SU-DHL-6 (cell line): ENCODE measurements at regions not wholly inside any gene's neighbourhood (a gene's known extent, or its start where the extent isn't known, plus 50 kb on each side); places are given as distances from the start of the nearest gene placed in this dataset.
"Not testable (repeated sequence)": the region's sequence is repeated elsewhere in the genome, so short reads cannot be mapped to it uniquely, and the experiment has no call there.

ENCODE experiments used
- H2AFZ ChIP-seq: fragments of 200-600 bp; sonication (generic); 2 replicates; pipeline ENCODE4 v1.6.1; 2014; ENCODE audit warnings: low read depth, mild to moderate bottlenecking, moderate library complexity, mixed read lengths, antibody characterized with exemption, low read length; ENCODE audit not compliant: severe bottlenecking
- H3F3A ChIP-seq: fragments of 200-600 bp; shearing (Covaris generic); 2 replicates; pipeline ENCODE4 v1.6.0; 2016; ENCODE audit warnings: antibody characterized with exemption, mild to moderate bottlenecking; ENCODE audit not compliant: insufficient read depth
- H3K27ac ChIP-seq: fragments of 200-600 bp; sonication (generic); 2 replicates; pipeline ENCODE4 v1.5.1; 2016; ENCODE audit warnings: low read depth, mild to moderate bottlenecking, low read length, moderate library complexity, mixed read lengths
- H3K27me3 ChIP-seq: fragments of 200-600 bp; sonication (generic), shearing (Covaris generic); 2 replicates; pipeline ENCODE4 v1.6.0; 2014; ENCODE audit warnings: mild to moderate bottlenecking, low read length
- H3K36me3 ChIP-seq: fragments of 200-600 bp; sonication (generic); 2 replicates; pipeline ENCODE4 v1.6.1; 2014; ENCODE audit warnings: mild to moderate bottlenecking, low read length, mixed read lengths
- H3K4me2 ChIP-seq: fragments of 300-600, 200-600 bp; shearing (Covaris generic), sonication (generic); 2 replicates; pipeline ENCODE4 v1.6.0; 2014; ENCODE audit warnings: low read length, low read depth, mild to moderate bottlenecking; ENCODE audit not compliant: poor library complexity, severe bottlenecking
- H3K4me3 ChIP-seq: fragments of 200-600 bp; sonication (generic); 2 replicates; pipeline ENCODE4 v1.5.1; 2014; ENCODE audit warnings: antibody characterized with exemption, low read length, mild to moderate bottlenecking, mixed read lengths; ENCODE audit not compliant: insufficient read depth, poor library complexity, severe bottlenecking
- H3K79me2 ChIP-seq: fragments of 200-600 bp; sonication (generic); 2 replicates; pipeline ENCODE4 v1.6.1; 2014; ENCODE audit warnings: mild to moderate bottlenecking, low read length, moderate library complexity; ENCODE audit not compliant: insufficient read depth
- H3K9ac ChIP-seq: fragments of 200-600 bp; sonication (generic); 2 replicates; pipeline ENCODE4 v1.7.0; 2014; ENCODE audit warnings: mild to moderate bottlenecking, low read length
- H3K9me2 ChIP-seq: fragments of 200-600 bp; sonication (generic); replicated peaks from 2 replicates; pipeline ENCODE4 v1.6.1; 2014; ENCODE audit warnings: low read length; ENCODE audit not compliant: insufficient read depth
- H3K9me3 ChIP-seq: fragments of 200-600 bp; sonication (generic); 2 replicates; pipeline ENCODE4 v1.6.1; 2014; ENCODE audit warnings: low read length, mixed read lengths; ENCODE audit not compliant: insufficient read depth
- H4K20me1 ChIP-seq: fragments of 200-600 bp; sonication (generic); 2 replicates; pipeline ENCODE4 v1.6.1; 2014; ENCODE audit warnings: low read depth, mild to moderate bottlenecking, antibody characterized with exemption, low read length, moderate library complexity, mixed read lengths
- CTCF ChIP-seq: fragments of 200-600 bp; sonication (generic); IDR thresholded peaks from one replicate; pipeline ENCODE4 v1.5.1; 2017; ENCODE audit warnings: antibody characterized with exemption, mild to moderate bottlenecking, low read length, moderate library complexity; ENCODE audit not compliant: insufficient read depth, poor library complexity, severe bottlenecking
- EZH2phosphoT487 ChIP-seq: fragments of 200-600 bp; sonication (generic), shearing (Covaris generic); conservative IDR thresholded peaks from 2 replicates; pipeline ENCODE4 v1.6.1; 2018; ENCODE audit warnings: mild to moderate bottlenecking, antibody characterized with exemption, low read length, moderate library complexity, mixed read lengths

GRCh38 chr15:70375586-70375985 lies 277.9 kb upstream of the TLE3 start:
- H3K79me2 ChIP-seq = no peaks in the 10 kb centered on the region
- H3K27me3 ChIP-seq = no peaks in the 10 kb centered on the region
- no peaks in the 10 kb centered on the region for H3K9me3 ChIP-seq
- H3K27ac ChIP-seq = no peak overlapping the region
- no peak overlapping the region for H3K4me3 ChIP-seq
- no peaks in the 10 kb centered on the region for H3K36me3 ChIP-seq
- H4K20me1 ChIP-seq = no peaks in the 10 kb centered on the region
- H3F3A ChIP-seq = no peaks in the 10 kb centered on the region
- H3K4me2 ChIP-seq = no peak overlapping the region
- no peaks in the 10 kb centered on the region for H3K9me2 ChIP-seq
- no peak for TF ChIP-seq EZH2phosphoT487
- TF ChIP-seq CTCF = no peak
- no peak overlapping the region for H3K9ac ChIP-seq
- no peak overlapping the region for H2AFZ ChIP-seq

GRCh38 chr15:70375006-70375431 lies 277.3 kb upstream of the TLE3 start:
- no peaks in the 10 kb centered on the region for H3K9me2 ChIP-seq
- TF ChIP-seq CTCF = no peak
- no peak overlapping the region for H3K27ac ChIP-seq
- no peaks in the 10 kb centered on the region for H3K79me2 ChIP-seq
- no peak overlapping the region for H3K4me2 ChIP-seq
- H3K9me3 ChIP-seq = no peaks in the 10 kb centered on the region
- no peaks in the 10 kb centered on the region for H3K36me3 ChIP-seq
- H3K9ac ChIP-seq = no peak overlapping the region
- no peaks in the 10 kb centered on the region for H3F3A ChIP-seq
- H2AFZ ChIP-seq = no peak overlapping the region
- H3K4me3 ChIP-seq = no peak overlapping the region
- H3K27me3 ChIP-seq = no peaks in the 10 kb centered on the region
- H4K20me1 ChIP-seq = no peaks in the 10 kb centered on the region

GRCh38 chr15:70374096-70374495 lies 276.4 kb upstream of the TLE3 start:
- Histone ChIP-seq H3K79me2 (no peaks in the 10 kb centered on the region), H3K36me3 (no peaks in the 10 kb centered on the region), H3F3A (no peaks in the 10 kb centered on the region), H2AFZ (no peak overlapping the region), H3K4me2 (no peak overlapping the region), H3K4me3 (no peak overlapping the region), H3K27ac (no peak overlapping the region), H3K27me3 (no peaks in the 10 kb centered on the region), H3K9me3 (no peaks in the 10 kb centered on the region), H3K9me2 (no peaks in the 10 kb centered on the region), H3K9ac (no peak overlapping the region), H4K20me1 (no peaks in the 10 kb centered on the region)
- no peak for TF ChIP-seq CTCF
- no peak for TF ChIP-seq EZH2phosphoT487

- not testable (repeated sequence) for H3K4me2 ChIP-seq, H3K9me2 ChIP-seq, H3K27ac ChIP-seq, H3K36me3 ChIP-seq, H3F3A ChIP-seq, H4K20me1 ChIP-seq, H3K27me3 ChIP-seq, H3K9me3 ChIP-seq, H2AFZ ChIP-seq, H3K79me2 ChIP-seq, H3K9ac ChIP-seq, H3K4me3 ChIP-seq
Observed at GRCh38 chr15:70373439-70373838, 275.7 kb upstream of the TLE3 start.

- not testable (repeated sequence) for H3K4me3 ChIP-seq, H3K27ac ChIP-seq, H3K4me2 ChIP-seq, H3K9me3 ChIP-seq, H2AFZ ChIP-seq, H3K79me2 ChIP-seq, H4K20me1 ChIP-seq, H3K36me3 ChIP-seq, H3F3A ChIP-seq, H3K9ac ChIP-seq, H3K9me2 ChIP-seq, H3K27me3 ChIP-seq
Observed at GRCh38 chr15:70367913-70368705, 270.4 kb upstream of the TLE3 start.

GRCh38 chr15:70364023-70364422 lies 266.3 kb upstream of the TLE3 start:
- not testable (repeated sequence) for H3K27me3 ChIP-seq, H3K4me3 ChIP-seq, H3K9ac ChIP-seq, H4K20me1 ChIP-seq, H3F3A ChIP-seq, H3K79me2 ChIP-seq, H3K27ac ChIP-seq, H2AFZ ChIP-seq, H3K9me2 ChIP-seq, H3K4me2 ChIP-seq, H3K36me3 ChIP-seq, H3K9me3 ChIP-seq
